ENCODE measurements at regions not wholly inside any gene's neighbourhood (a gene's known extent, or its start where the extent isn't known, plus 50 kb on each side); places are given as distances from the start of the nearest gene placed in this dataset.

- no peak for DNase-seq
These were observed 63.6 kb upstream of the FZD8 start for GRCh38 chr10:35705671-35706070.

GRCh38 chr10:35705051-35705450 is 63.0 kb upstream of the FZD8 start:
- DNase-seq: no peak

- DNase-seq: no peak
These were observed 62.3 kb upstream of the FZD8 start for GRCh38 chr10:35704401-35704800.

- DNase-seq: no peak
These were observed 58.4 kb upstream of the FZD8 start for GRCh38 chr10:35700487-35700882.

GRCh38 chr10:35699848-35700486 is 57.9 kb upstream of the FZD8 start:
- no peak for DNase-seq

GRCh38 chr10:35696392-35697287 is 54.5 kb upstream of the FZD8 start:
- DNase-seq: no peak

- DNase-seq: no peak
These were observed 51.7 kb upstream of the FZD8 start for GRCh38 chr10:35693800-35694199.

Measured in AML-193 (cell line).